Activated naive CD4-positive, alpha-beta T cell treated with anti-CD3 and anti-CD28 coated beads, Interleukin-2, amount 10 ng/mL, durations not matched to agents 7 days and 5 days (primary cell): ENCODE measurements at regions not wholly inside any gene's neighbourhood (a gene's known extent, or its start where the extent isn't known, plus 50 kb on each side); places are given as distances from the start of the nearest gene placed in this dataset.
"Not testable (repeated sequence)": the region's sequence is repeated elsewhere in the genome, so short reads cannot be mapped to it uniquely, and the experiment has no call there.

Experiments used
- CTCF ChIA-PET: fragments of 350-600 bp; sonication (Branson Sonifier 250); formaldehyde crosslinking; loops from one replicate; lab custom pipeline; 2021; ENCODE audit warnings: antibody characterized with exemption; lab: Charles Lee
- DNase-seq: peaks from one replicate; pipeline ENCODE4 v3.0.0-alpha.2; 2020
- H3K27ac Mint-ChIP-seq: one replicate; pipeline ENCODE4 v1.8.0; 2021; ENCODE audit warnings: mild to moderate bottlenecking, moderate library complexity, mixed read lengths
- H3K27me3 Mint-ChIP-seq: one replicate; pipeline ENCODE4 v1.8.0; 2021; ENCODE audit warnings: mild to moderate bottlenecking, mixed read lengths
- H3K36me3 Mint-ChIP-seq: one replicate; pipeline ENCODE4 v1.8.0; 2021; ENCODE audit warnings: mixed read lengths
- H3K4me1 Mint-ChIP-seq: one replicate; pipeline ENCODE4 v1.8.0; 2021; ENCODE audit warnings: mixed read lengths
- H3K4me3 Mint-ChIP-seq: one replicate; pipeline ENCODE4 v1.8.0; 2021; ENCODE audit warnings: mild to moderate bottlenecking, moderate library complexity, mixed read lengths
- H3K9me3 Mint-ChIP-seq: one replicate; pipeline ENCODE4 v1.8.0; 2021; ENCODE audit warnings: mixed read lengths

DNA sequence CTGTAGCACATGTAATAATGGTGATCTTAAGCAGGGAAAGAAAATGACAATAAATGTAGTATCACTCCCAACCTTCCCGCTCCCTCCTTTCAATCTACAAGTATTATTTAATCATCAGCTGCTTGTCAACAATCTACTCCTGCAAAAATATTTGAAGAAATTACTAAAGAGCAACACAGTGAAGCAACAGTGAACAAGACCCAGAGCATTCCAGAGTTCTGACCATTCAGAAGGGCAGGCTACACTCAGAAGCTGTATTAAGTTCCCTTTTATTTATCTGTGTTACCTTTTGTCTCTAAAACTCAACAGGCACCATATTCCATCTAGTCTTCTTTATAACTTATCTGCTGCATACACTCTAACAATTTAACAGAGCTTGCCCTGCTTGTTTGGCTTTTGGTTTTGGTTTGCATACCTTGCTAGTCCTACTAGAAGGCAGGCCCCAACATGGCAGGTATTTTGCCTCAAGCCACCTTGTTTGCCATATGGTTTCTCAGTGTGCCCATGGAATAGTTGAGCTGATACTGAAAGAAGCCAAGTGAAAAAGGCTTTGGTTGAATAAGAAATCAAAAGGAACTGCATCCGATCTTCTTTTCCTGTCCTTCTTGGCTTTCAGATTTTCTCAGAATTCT, 253.9 kb downstream of the CEMIP2 start:
- no peak overlapping the region for H3K27ac Mint-ChIP-seq
- CTCF ChIA-PET = no interaction called here
- H3K4me3 Mint-ChIP-seq = no peak overlapping the region
- H3K27me3 Mint-ChIP-seq = peaks cover 14% of the 10 kb centered on the region
- H3K9me3 Mint-ChIP-seq = no peaks in the 10 kb centered on the region
- H3K4me1 Mint-ChIP-seq = no peaks in the 10 kb centered on the region
- no peak for DNase-seq
- no peaks in the 10 kb centered on the region for H3K36me3 Mint-ChIP-seq

DNA sequence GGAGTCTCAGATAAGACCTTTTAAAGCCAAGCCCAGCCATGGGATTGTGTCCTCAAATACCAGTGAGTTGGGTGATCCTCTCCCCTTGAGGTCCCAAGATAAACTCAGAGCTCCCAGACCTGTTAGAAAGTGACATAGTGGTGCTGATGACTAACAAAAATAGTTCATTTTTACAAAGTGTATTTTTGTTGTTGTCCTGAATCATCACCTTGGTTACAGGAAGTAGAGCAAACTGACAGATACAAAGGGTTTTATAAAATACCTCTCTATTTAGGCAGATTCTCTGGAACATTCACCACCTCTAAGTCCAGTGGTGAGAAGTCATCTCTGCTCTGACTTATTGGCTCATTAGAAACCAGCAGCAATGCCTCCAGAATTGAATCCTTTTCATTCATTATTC, 259.3 kb downstream of the CEMIP2 start:
- CTCF ChIA-PET = no interaction called here
- no peak for DNase-seq
- H3K9me3 Mint-ChIP-seq = no peaks in the 10 kb centered on the region
- H3K4me1 Mint-ChIP-seq = no peaks in the 10 kb centered on the region
- no peaks in the 10 kb centered on the region for H3K36me3 Mint-ChIP-seq
- no peak overlapping the region for H3K27ac Mint-ChIP-seq
- peaks cover 9% of the 10 kb centered on the region for H3K27me3 Mint-ChIP-seq
- H3K4me3 Mint-ChIP-seq = no peak overlapping the region

DNA sequence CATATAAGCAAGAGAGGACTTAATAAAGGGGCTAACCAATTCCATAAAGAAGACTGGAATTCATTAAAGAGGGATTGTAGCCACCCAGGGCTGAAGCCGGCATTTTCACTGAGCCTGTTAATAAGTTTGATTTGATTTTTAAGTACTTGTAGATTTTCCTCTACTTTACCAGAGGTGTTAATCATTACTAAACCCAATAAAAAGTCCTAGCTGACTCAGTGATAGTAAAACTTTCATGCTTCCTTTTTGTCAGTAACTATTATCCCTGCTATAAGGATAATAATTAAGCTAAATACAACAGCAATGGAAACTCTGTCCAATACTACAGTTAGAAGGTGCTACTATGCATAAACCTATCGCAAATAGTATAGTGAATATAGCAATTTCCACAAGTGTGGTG, 260.2 kb downstream of the CEMIP2 start:
- DNase-seq, H3K27ac Mint-ChIP-seq, H3K4me1 Mint-ChIP-seq, H3K9me3 Mint-ChIP-seq, CTCF ChIA-PET, H3K36me3 Mint-ChIP-seq, H3K27me3 Mint-ChIP-seq, H3K4me3 Mint-ChIP-seq: not testable (repeated sequence)

DNA sequence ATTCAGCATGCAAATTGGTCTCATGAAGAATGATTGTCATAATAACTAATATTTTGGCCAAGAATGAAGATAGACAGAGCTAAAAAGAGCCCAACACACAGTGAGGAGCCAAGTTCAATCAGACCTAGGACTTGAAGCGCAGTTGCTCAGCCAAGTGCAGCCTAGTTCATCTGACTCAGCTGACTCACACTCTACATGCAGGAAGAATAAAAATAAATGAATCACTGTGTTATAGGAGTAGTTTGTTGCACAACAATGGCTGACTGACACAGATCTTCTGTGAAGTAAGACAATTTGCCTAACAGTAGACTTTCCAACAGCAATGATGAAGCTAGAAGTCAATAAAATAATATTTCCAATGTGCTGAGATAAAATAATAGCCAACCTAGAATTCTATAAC, 261.5 kb downstream of the CEMIP2 start:
- peaks cover 6% of the 10 kb centered on the region for H3K27me3 Mint-ChIP-seq
- CTCF ChIA-PET = no interaction called here
- no peak overlapping the region for H3K27ac Mint-ChIP-seq
- no peak for DNase-seq
- no peaks in the 10 kb centered on the region for H3K36me3 Mint-ChIP-seq
- H3K4me1 Mint-ChIP-seq = no peaks in the 10 kb centered on the region
- H3K9me3 Mint-ChIP-seq = no peaks in the 10 kb centered on the region
- no peak overlapping the region for H3K4me3 Mint-ChIP-seq

DNA sequence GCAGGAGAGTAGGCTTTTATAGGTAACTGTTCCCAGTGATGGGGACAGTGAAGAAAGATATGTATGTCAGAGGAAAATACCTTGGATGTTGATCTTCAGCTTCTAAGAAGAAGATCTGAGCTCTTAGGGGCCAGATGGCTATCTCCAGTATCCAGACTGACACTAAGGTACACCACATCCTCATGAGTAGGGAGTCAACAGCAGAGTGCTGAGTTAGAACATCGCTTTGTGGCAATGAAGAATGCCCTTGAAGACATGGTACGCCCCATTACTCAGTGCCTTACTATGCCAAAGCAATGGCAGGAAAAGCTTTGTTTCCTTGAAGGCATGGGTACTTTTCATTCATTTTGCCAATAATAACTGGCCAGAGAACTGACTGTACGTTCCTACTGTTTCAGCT, 263.7 kb downstream of the CEMIP2 start:
- Mint-ChIP-seq H3K27me3 (no peaks in the 10 kb centered on the region), H3K4me3 (no peak overlapping the region), H3K27ac (no peak overlapping the region), H3K4me1 (no peaks in the 10 kb centered on the region), H3K36me3 (no peaks in the 10 kb centered on the region), H3K9me3 (no peaks in the 10 kb centered on the region)
- no peak for DNase-seq
- CTCF ChIA-PET = no interaction called here

DNA sequence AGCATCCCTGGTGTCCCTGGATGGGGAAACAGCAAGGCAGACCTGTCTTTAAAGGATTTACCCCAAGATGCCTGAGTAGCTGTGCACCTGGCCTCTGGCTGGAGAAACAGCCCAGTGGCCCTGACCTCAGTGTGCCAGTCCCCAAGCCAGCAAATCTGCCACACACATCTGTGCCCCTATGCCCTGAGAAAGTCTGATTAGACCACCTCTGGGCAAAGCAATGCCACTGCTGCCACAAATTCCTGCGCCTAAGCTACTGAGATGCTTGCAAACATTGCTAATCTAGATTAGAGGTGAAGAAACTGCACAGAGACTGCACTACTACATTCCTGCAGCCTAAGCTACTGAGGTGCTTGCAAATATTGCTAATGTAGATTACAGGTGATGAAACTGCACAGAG, 269.6 kb downstream of the CEMIP2 start:
- H3K4me3 Mint-ChIP-seq = no peak overlapping the region
- H3K27ac Mint-ChIP-seq = no peak overlapping the region
- CTCF ChIA-PET = no interaction called here
- no peaks in the 10 kb centered on the region for H3K27me3 Mint-ChIP-seq
- no peaks in the 10 kb centered on the region for H3K36me3 Mint-ChIP-seq
- no peaks in the 10 kb centered on the region for H3K9me3 Mint-ChIP-seq
- DNase-seq = no peak
- H3K4me1 Mint-ChIP-seq = no peaks in the 10 kb centered on the region

DNA sequence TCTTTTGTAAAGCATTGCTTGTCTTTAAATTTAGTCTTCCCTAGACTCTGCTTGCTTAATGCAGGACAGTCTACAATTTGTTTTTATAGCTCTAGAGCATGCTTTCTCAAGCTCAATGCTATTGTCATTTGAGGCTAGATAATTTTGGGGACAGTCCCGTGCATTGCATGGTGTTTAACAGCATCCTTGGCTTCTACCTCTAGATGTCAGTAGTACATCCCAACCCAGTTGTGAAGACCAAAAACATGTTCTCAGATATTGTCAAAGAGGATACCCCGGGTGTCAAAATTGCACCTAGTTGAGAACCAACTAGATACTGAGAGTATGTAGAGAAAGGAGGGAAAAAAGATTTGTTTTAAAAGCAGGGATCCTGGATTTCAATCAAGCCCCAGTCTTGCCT, 277.5 kb downstream of the CEMIP2 start:
- Mint-ChIP-seq H3K27me3 (peaks cover 15% of the 10 kb centered on the region), H3K4me1 (no peaks in the 10 kb centered on the region), H3K27ac (no peak overlapping the region), H3K36me3 (no peaks in the 10 kb centered on the region), H3K9me3 (no peaks in the 10 kb centered on the region), H3K4me3 (no peak overlapping the region)
- CTCF ChIA-PET = interaction anchor here (0.6 kb wide), 1 partner anchor 40 kb away, joined by 3 read pairs; no protein-coding TSS in a partner anchor
- DNase-seq = no peak

DNA sequence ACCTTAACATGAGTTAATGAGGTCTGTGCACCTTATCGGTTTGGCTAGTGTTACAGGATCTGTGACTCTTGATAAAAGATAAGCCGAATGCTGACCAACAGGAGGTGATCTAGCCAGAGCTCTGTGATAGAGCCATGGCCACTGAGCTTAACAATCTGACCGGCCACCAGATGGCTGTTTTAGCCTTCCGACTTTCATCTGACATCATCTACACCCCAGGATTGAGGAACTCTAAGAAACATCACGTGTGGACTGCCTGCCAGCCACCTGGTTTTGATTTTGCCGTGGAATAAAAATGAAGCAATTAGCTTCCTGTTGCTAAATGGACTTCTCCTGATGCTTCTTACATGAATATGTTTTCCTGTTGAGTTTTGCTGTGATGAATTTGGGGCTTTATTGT, 281.3 kb downstream of the CEMIP2 start:
- CTCF ChIA-PET = no interaction called here
- H3K36me3 Mint-ChIP-seq = no peaks in the 10 kb centered on the region
- DNase-seq = no peak
- H3K27ac Mint-ChIP-seq = no peak overlapping the region
- H3K4me3 Mint-ChIP-seq = no peak overlapping the region
- H3K4me1 Mint-ChIP-seq = no peaks in the 10 kb centered on the region
- no peaks in the 10 kb centered on the region for H3K9me3 Mint-ChIP-seq
- H3K27me3 Mint-ChIP-seq = peaks cover 6% of the 10 kb centered on the region

DNA sequence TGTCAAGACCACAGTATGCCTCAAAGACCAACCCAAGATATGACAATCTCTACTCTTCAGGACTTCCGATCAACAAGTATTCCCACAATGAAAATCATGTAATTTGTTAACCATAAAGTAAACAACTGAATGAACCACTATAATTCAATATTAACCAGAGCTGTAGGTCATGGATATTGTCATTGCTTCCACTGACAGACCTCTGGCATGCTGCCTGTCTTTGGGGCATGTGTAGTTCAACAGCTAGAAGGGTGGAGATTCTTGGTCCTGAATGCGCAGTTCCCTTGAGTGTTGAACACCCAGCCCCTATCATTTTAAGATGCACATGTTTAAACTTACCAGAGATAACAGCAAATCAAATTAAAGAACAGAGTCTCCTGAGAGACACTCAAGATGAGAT, 283.0 kb downstream of the CEMIP2 start:
- Mint-ChIP-seq H3K27ac (no peak overlapping the region), H3K4me1 (no peaks in the 10 kb centered on the region), H3K4me3 (no peak overlapping the region), H3K27me3 (peaks cover 6% of the 10 kb centered on the region), H3K9me3 (no peaks in the 10 kb centered on the region), H3K36me3 (no peaks in the 10 kb centered on the region)
- CTCF ChIA-PET = no interaction called here
- no peak for DNase-seq

DNA sequence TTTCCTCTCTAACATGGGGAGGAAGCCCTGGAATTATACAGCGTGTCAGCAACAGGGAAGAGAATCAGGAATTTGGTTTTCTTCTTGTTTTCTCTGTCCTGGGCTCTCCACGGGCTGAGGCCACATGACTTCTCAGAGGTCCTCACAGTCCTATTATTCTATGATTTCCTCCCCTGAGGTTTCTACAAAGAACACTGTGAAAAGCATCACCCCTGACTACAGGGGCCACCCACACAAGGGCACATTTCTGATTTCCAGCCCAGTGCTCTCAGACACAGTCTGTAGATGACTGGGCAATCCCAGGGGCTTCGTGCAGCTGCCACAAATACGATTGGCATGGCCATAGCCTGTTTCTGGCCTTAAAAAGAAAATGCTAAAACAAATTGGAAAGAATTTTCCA, 284.9 kb downstream of the CEMIP2 start:
- CTCF ChIA-PET = no interaction called here

DNA sequence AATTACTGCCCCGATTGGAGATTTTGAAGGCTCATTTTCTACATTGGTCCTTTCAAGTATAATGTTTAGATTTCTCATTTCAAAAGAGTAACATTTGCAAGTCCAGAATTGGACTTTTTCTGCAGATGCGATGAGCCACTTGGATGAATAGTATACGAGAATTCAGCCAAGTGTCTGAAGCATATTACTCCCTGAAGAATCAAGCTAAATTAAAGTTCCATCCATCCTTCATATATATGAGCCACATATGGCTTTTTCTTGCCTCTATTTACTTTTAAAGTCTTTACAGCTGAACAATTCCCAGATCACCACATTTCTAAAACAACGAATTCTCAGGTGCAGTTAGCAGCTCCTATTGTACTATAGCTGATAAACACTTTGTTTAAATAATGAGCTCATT, 288.7 kb downstream of the CEMIP2 start:
- H3K9me3 Mint-ChIP-seq = no peaks in the 10 kb centered on the region
- no peaks in the 10 kb centered on the region for H3K27me3 Mint-ChIP-seq
- no peaks in the 10 kb centered on the region for H3K4me1 Mint-ChIP-seq
- no peak for DNase-seq
- no peaks in the 10 kb centered on the region for H3K36me3 Mint-ChIP-seq
- CTCF ChIA-PET = interaction anchor here (1.5 kb wide), 1 partner anchor 10 kb away, joined by 3 read pairs; no protein-coding TSS in a partner anchor
- no peak overlapping the region for H3K4me3 Mint-ChIP-seq
- H3K27ac Mint-ChIP-seq = no peak overlapping the region

More for the DNA sequence above, 284.9 kb downstream of the CEMIP2 start:
- Mint-ChIP-seq H3K4me3 (no peak overlapping the region), H3K4me1 (no peaks in the 10 kb centered on the region), H3K36me3 (no peaks in the 10 kb centered on the region), H3K27ac (no peak overlapping the region), H3K9me3 (no peaks in the 10 kb centered on the region), H3K27me3 (peaks cover under 1% of the 10 kb centered on the region)
- no peak for DNase-seq

DNA sequence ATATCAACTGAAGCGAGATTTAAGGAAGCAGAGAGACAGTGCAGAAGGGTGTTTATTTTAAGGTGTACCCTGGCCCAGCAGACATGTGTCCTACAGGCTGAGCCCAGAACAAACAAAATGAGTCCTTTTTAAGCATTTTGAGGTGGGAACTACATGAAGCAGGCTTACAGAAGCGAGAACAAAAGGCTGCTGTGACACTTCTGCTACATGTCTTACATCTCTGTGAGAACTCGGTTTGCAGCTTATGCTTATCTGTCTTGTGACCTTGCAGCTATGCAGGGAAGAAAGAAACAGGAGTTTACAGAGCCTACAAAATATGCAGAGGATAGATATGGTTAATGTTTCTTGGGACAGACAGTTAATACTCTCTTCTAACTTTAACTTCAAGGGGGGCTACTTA, 295.9 kb downstream of the CEMIP2 start:
- CTCF ChIA-PET = no interaction called here
- Mint-ChIP-seq H3K9me3 (no peaks in the 10 kb centered on the region), H3K36me3 (no peaks in the 10 kb centered on the region), H3K4me3 (no peak overlapping the region), H3K27ac (no peak overlapping the region), H3K4me1 (no peaks in the 10 kb centered on the region), H3K27me3 (no peaks in the 10 kb centered on the region)
- no peak for DNase-seq

DNA sequence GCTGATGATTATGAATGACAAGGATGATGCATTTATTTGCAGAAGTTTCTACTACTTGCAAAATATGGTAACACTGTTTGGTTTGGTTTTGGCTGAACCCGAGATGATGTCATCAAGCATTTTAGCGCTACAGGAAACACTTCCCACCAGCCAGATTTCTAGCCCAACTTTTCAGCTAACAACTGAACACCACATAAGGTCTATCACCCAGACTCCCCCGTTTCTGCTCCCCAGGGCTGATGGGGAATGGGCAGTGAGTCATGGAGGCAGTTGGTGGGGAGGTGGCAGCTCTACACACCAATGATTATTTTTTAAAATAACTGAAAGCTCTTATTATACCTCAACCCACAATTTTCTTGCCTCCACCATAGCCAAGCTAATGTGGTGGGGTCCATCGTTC, 302.9 kb downstream of the CEMIP2 start:
- CTCF ChIA-PET = no interaction called here
- H3K36me3 Mint-ChIP-seq = no peaks in the 10 kb centered on the region
- H3K9me3 Mint-ChIP-seq = no peaks in the 10 kb centered on the region
- no peak for DNase-seq
- no peak overlapping the region for H3K27ac Mint-ChIP-seq
- H3K4me1 Mint-ChIP-seq = no peaks in the 10 kb centered on the region
- H3K4me3 Mint-ChIP-seq = no peak overlapping the region
- H3K27me3 Mint-ChIP-seq = no peaks in the 10 kb centered on the region

DNA sequence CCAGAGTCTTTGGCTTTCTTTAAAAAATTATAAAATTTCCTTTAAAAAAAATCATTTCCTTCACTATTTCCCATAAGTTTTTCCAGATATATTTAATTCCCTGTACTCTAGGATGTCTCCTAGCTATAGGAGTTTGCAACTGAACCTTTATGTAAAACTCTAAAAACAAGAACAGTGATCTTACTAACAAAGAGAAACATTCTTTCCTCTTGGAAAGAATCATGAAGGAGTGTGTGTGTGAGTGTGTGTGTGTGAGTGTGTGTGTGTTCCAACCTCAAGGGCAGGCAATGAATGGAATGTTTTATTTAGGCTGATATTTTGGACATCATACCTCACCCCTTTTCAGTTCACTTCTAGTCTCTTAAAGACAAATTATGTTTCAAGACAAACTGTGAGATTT, 309.2 kb downstream of the CEMIP2 start:
- no peak for DNase-seq
- CTCF ChIA-PET = no interaction called here

DNA sequence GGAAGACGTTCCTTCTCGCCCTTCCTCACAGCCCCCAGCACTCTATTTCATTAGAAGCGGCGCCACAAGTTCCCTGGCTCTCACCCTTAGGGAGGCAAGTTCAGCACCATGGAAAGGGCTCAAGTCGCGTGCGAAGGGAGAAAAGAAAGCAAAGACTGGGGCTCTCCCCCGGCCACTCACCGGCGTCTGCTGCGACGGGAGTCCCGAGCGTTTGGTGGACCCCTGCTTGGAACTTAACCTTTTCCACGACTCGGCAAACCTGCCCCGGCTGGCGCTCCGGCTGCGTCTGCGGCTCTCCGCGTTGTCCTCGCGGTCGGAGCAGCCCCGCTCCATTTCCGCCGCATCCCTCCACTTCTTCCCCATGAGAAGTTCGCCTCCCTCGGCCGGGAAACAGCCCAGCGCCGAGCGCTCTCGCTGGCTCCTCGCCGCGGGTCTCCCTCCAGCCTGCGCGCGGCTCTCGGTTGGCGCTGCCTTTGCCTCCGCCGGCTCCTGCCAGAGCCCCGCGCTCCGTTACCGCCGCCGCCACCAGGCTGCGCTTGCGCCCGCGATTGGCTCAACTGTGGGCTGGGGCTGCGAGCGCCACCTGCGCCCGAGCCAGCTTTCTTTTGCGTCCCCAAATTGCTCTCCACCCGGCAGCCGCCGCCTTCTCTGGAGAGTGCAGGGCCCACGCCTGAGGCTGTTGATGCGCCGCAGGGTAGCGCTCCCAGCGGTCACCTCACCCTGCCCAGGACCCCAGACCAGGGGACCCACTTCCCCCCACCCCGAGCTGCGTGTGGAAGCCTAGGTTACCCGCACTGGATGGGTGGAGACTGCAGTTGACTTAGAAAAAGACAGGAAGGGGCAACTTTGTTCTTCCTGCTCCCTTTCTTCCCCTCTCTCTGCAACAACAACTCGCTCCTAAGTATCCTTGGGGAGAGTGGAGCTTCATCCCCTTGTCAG, 321.6 kb downstream of the CEMIP2 start:
- CTCF ChIA-PET = no interaction called here
- Mint-ChIP-seq H3K4me3 (peak overlapping the region; percentile 44), H3K36me3 (no peaks in the 10 kb centered on the region), H3K4me1 (peaks cover 4% of the 10 kb centered on the region), H3K27me3 (peaks cover 32% of the 10 kb centered on the region), H3K9me3 (no peaks in the 10 kb centered on the region), H3K27ac (no peak overlapping the region)
- DNase-seq = peak; percentile 68

More for the DNA sequence above, 309.2 kb downstream of the CEMIP2 start:
- no peaks in the 10 kb centered on the region for H3K4me1 Mint-ChIP-seq
- H3K9me3 Mint-ChIP-seq = no peaks in the 10 kb centered on the region
- H3K36me3 Mint-ChIP-seq = no peaks in the 10 kb centered on the region
- no peak overlapping the region for H3K4me3 Mint-ChIP-seq
- no peak overlapping the region for H3K27ac Mint-ChIP-seq
- no peaks in the 10 kb centered on the region for H3K27me3 Mint-ChIP-seq
